Activated CD4-positive, alpha-beta T cell treated with anti-CD3 and anti-CD28 coated beads for 4 hours (primary cell): ENCODE measurements at regions not wholly inside any gene's neighbourhood (a gene's known extent, or its start where the extent isn't known, plus 50 kb on each side); places are given as distances from the start of the nearest gene placed in this dataset.
"Not testable (repeated sequence)": the region's sequence is repeated elsewhere in the genome, so short reads cannot be mapped to it uniquely, and the experiment has no call there.

ENCODE experiments used
- DNase-seq, 2 donors: peaks; one replicate each; pipeline ENCODE4 v3.0.0-alpha.2; 2020

DNA sequence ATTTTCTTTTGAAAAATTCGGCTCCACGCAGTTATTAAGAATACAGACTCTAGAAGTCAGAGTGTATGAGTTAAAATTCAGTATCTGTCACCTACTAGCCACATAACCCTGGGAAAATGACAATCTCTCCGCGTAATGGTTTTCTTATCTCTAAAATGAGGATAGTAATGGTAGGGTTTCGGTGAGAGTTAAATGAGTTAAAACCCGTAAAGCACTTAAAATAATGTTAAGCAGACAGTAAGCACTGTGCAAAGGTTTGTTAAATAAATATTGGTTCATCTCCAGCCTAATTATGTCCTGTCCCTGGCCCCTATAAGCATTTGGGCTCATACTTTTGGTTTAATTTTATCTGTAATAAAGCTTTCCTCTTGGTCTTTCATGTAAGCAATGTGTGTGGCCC is 350.8 kb upstream of the GRIA3 start:
- no peak for DNase-seq

DNA sequence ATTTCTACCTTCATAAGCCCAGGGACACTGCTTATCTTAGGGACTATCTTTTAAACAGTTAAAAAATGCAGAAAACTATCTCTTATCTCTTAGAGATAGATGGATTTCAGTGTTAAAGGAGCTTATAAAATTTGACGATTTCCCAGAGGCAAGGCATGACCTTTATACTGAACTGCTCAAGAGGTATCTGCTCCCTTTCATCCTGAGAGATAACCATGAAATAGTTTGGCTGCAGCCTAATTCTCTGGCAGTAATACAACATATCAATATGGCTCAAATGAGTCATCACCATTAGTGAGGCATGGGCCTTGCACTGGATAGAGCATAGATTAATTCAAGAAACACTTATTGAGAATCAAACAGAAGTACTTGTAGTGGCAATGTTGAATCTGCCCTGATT is 348.2 kb upstream of the GRIA3 start:
- no peak for DNase-seq

DNA sequence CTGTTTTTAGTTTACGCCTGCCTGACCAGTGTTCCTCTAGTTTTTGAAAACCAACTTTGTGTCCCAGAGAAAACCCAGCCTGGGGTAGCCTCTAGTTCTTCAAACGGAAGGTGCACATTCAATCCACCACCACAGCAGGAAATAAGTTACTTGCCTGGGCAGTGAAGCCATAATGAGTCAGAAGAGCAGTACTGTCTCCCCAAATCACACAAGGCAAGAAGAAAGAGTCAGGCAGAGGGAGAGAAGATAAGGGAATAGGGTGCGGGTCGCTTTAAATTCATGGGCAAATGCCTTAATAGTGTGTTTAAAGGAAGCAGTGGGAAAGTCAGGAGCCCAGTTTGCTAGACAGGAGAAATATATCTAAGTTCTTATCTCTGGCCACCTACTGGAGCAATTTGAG is 333.8 kb upstream of the GRIA3 start:
- DNase-seq = no peak

DNA sequence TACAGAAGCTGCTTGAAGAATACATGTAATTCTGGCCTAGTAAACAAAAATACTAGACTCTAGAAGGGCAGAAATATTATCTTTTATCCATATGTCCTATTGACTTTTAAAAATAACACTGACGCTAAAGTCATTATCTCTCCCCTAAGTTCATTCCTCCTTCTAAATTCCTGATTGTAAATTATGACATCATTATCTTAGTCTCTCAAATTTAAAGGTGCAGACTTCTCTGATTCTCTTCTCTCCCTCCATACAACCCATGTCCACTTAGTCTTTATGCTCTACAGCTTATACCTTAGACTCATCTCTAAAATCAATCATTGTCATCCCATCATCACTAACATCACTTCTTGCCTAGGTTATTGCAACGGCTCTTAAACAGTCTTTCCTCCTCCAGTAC is 327.9 kb upstream of the GRIA3 start:
- no peak for DNase-seq

DNA sequence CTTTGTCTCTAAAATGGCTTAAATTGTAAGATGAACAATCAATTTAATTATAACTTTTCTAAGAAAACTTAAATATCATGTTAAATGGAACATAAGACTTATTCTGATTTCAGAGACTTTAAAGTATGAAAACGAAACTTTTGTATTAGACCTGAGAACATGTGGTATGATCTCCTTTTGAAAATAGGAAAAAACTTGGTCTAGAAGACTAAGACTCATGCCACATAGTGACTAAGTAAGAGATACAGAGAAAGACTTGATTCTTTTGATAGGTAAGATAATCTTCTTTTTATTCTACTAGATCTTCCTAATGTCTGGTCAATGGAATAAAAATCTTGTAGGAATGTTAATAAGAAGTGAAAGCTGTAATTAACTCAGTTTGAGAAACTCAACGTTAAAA is 326.3 kb upstream of the GRIA3 start:
- DNase-seq = no peak

DNA sequence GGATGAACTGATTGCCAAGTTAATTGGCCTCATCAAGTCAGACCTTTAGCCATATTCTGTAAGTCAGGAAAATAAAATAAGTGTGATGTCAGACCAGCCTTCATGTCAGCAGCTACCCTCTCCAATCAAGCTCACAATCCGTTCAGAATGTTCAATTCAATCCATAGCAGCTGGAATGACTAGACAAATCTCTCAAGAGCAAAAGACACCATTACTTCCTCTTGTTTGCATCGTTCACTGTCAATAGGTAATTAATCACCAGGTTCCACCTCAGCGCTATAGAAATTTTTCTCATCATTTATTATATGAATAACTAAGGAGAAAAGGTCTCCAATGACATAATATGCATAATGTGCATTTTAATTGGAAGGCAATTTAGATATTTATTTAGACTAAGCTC is 321.0 kb upstream of the GRIA3 start:
- DNase-seq = no peak

DNA sequence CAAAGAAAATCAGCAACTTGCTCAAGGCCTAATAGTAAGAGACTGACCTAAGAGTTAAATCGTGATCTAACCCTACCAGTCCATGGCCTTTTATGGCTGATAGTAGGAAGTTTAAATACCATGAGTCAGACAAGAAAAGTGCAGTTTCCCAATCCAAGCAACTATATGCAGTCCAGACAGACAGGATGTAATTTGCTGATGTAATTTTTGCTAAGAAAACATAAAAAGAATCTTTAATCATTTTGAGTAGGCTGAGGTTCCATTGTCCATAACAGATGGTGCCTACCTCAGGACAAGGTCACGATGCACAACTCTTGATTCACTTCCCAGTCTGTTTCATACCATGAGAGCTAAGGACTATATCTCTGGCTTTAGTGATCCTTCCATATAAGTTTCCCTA is 317.5 kb upstream of the GRIA3 start:
- no peak for DNase-seq

DNA sequence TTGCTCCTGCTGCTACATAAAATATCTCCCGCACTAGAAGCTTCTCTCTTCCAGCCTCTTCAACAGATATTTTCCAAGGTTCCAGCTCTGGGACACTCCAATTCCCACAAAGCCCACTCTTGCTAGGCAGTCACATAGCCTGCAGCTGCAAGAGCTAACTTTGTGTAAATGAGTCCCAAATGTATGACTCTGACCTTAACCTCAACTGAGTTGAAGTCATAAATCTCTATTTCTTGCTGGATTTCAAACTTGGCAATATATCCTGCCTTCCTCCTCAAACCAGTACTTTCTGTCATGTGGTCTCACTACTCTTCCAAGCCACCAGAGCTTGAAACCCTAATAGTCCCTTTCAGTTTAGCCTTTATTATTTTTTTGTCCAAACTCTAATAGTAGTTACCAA is 315.4 kb upstream of the GRIA3 start:
- no peak for DNase-seq

DNA sequence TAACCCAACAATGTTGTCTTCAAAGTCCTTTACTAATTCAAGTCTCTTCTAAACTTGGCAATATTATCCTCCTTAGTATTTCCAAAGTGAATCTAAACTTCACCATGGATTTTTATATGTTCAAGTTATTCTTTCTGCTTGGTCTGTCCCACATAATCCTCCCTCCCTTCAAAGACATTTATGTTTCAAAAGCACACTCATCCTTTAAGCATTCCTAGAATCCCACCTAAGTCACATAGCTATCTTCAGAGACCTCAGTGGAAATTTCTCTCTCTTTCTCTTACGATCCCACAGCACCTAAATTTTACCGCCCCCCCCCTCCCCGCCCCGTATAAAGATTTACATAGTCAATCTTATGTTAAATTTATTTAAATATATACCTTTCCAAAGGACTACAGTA is 314.9 kb upstream of the GRIA3 start:
- no peak for DNase-seq

DNA sequence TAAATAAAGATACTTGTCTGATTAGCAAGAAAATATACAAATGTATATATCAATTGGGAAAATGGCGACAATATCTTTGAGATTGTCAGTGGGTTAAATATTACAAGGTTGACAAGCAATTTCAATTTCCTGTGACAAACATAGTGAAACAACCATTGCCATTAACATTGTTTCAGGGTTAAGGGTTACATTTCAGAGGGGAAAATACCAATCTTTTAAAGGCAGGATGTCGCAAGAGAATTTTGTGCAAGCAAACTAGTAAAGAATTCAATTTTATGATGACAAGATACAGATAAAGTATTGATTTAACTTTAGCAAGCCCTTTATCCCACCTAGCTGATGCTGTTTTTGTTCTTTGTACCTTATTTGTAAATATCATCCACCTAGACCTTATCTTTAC is 305.8 kb upstream of the GRIA3 start:
- no peak for DNase-seq

DNA sequence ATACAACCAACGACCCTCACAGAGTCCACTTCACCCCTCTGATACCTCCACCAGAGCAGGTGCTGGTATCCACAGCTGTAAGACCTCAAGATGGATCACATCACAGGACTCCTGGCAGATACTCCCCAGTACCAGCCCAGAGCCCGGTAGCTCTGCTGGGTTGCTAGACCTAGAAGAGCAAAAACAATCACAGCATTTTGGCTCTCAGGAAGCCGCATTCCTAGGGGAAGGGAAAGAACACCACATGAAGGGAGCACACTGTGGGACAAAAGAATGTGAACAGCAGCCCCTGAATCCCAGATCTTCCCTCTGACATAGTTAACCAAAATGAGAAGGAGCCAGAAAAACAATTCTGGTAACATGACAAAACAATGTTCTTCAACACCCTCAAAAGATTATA is 303.1 kb upstream of the GRIA3 start:
- DNase-seq = no peak

DNA sequence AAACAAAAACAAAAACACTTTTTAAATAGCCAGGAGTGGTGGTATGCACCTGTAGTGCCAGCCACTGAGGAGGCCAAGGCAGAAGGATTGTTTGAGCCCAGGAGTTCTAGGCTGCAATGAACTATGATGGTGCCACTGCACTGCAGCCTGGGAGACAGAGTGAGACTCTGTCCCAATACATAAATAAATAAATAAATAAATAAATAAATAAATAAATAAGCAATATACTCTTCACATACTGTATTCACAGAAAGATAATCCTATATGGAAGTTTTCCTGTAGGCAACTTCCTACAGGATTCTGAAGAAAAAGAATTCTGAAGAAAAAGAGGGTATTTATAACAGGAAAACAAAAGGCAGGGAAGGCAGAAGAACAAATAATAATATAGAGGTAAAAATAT is 293.3 kb upstream of the GRIA3 start:
- DNase-seq = no peak

DNA sequence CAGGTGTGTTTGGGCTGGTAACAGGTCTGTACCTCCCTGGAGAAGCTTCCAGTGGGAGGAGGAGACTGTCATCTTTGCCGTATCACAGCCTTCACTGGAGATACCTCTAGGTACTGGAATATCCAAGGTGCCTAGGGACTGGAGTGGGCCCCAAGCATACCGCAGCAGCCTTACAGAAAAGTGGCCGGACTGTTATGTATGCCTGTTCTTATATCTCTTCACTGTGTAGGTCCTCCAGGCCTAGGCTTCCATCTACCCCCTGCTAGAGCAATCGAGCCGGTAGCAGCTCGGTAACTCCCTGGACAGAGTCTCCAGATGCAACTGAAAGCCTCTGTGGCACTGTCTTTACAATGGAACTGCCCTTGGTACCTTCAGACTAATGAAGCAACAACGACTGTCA is 277.4 kb upstream of the GRIA3 start:
- no peak for DNase-seq

DNA sequence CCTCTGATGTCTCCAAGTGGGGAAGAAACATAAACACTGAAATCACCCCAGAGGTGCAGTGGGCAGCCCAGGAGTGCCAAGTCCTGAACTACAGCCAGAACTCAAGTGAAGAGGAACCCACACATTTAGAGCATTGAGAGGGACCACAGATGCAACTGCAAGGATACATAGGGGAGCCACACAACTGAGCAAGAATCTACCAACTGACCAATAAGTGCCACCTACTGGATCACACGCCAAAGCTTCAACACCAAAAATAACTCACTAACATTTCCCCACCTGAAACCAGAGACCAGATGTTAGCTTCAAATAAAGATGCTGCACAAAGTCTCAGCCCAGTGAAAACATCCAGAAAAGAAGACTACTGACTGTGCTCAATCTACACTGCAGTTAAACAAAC is 276.7 kb upstream of the GRIA3 start:
- DNase-seq = no peak

DNA sequence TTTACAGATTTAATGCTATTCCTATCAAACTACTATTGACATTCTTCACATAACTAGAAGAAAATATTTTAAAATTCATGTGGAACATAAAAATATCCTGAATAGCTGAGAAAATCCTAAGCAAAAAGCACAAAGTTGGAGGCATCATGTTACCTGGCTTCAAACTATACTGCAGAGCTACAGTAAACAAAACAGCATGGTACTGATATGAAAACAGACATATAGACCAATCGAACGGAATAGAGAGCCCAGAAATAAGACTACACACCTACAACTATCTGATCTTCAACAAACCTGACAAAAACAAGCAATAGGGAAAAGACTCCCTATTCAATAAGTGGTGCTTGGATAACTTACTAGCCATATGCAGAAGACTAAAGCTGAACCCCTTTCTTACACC is 273.4 kb upstream of the GRIA3 start:
- no peak for DNase-seq

DNA sequence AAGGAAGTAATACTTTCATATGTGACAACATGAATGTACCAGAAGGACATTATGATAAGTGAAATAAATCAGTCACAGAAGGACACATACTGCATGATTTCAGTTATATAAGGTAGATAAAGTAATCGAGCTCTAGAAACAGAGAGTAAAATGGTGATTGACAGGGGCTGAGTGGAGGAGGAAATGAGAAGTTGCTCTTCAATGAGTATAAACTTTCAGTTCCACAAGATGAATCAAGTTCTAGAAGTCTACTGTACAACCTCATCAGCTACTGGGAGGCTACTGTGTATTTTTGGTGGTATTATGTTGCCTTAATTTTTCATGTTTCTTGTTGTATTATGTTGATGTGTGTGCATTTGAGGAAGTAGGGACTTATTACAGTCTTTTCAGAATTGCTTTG is 270.9 kb upstream of the GRIA3 start:
- no peak for DNase-seq

DNA sequence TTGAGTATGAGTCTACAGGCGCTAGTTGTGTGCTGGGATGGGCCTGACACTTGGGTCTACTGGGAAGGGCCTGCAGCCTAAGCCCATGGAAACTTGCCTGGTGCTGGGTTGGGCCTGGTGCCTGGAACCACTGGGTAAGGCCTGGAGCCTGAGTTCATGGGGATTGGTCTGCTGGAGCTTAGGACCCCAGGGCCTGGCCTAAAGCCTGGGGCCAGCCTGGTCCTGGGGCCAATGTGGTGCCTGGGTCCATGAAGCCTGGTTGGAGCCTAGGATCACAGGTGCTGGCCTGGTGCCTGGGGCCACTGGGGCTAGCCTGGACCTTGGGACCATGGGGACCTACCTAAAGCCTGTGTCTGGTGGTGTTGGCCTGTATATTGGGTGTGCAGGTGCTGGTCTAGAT is 270.3 kb upstream of the GRIA3 start:
- DNase-seq = no peak

DNA sequence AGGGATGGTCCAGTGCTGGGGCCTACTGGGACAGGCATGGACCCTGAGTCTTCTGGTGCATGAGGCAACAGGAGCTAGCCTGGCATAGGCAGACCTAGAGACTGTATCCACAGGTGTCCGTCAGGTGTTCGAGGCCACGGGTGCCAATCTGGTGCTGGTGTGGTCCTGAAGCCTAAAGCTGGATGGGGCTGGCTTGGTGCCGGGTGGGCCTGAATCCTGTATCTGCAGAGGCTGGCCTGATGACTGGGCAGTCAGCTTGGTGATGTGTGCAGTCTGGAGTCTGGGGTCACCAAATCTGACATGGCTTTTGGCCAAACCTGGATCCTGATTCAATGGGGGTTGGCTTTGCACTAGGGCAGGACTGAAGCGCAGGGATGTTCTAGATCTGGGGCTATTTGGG is 269.8 kb upstream of the GRIA3 start:
- DNase-seq = no peak

DNA sequence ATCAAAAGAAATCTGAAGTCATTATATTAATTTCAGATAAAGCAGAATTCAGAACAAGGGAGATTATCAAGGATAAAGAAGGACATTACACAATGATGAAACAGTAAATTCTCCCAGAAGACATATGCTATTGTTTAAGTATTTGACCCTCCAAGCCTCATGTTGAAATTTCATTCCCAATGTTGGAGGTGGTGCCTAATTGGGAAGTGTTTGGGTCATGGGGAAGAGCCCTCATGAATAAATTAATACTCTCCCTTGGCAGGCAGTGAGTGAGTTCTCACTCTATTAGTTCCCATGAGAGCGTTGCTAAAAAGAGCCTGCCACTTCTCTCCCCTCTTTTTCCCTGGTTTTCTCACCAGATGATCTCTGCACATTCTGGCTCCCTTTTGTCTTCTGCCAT is 249.9 kb upstream of the GRIA3 start:
- DNase-seq = no peak

DNA sequence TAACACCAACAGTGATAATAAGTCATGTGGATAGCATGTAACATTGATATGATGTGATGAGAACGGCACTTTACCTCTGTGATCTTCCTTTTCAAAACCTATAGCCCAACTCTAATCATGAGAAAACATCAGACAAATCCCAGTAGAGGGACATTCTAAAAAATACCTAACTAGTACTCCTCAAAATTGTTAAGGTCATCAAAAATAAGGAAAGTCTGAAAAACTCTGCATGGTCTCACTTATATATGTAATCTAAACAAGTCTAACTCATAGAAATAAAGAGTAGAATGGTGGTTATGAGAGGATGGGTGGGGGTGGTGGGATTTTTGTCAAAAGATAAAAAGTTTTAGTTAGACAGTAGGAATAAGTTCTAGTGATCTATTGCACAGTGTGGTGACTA is 243.9 kb upstream of the GRIA3 start:
- DNase-seq = no peak

DNA sequence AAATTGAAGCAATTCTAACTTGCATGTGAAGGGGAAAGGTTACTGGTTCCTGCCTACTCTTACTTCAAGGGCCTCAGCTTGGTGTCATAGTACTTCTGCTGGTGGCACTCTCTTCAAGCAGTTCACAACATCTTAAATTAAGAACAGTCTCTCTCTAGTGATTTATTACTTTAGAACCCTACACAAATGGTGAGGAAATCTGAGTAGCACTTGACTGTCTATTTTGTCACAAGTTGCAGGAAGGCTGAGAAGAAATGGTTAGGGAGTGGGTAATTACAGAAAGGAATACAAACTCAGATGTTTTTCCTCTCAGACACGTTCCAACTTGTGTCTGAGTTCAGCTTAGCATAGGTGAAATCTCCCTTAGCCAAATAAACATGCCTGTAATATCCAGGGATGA is 242.3 kb upstream of the GRIA3 start:
- DNase-seq = no peak

DNA sequence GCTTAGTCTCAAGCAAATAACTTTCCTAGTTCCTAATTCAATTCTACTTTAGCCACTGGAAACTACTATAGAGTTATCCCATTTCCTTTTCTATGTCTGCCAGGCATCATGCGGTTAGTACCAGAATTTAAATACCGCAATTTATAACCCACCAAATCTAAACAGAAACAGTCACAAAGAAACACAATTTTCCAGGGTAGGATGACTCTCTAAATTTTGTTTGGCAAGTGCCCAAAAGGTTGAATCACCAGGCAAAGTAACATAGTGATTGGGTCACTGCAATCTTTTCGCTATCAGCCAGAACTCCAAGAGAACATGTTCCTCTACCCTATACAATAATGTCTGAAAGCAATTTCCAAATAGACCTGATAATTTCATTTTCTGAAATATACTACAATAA is 240.2 kb upstream of the GRIA3 start:
- DNase-seq = no peak

DNA sequence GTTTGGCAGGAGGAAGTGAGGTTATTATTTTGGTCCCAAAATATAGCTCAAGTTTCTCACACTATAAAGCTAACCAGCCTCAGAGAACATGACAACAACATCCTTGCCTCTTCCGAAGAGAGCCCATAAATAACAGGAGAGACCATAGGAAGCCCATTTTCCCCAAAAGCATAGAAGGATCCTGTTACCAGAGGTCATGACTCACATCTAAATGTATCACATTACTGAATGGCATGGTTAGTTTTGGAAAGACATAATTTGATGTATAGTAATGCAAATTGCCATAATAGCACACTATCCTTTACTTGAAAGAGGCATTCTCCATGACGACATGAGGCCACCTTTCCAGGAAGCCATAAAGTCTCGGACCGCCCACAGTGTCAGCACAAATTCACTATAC is 238.8 kb upstream of the GRIA3 start:
- DNase-seq = no peak

DNA sequence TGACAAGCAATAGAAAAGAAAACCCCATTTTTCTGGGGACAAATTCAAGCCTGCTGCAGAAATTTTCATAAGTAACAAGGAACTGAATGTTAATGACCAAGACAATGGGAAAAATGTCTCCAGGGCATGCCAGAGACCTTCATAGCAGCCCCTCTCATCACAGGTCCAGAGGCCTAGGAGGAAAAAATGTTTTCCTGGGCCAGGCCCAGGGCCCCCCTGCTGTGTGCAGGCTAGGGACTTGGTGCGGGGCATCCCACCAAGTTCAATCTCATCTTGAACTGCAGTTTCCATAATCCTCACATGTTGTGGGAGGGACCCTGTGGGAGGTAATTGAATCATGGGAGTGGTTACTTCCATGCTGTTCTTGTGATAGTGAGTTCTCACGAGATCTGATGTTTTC is 211.5 kb upstream of the GRIA3 start:
- no peak for DNase-seq

DNA sequence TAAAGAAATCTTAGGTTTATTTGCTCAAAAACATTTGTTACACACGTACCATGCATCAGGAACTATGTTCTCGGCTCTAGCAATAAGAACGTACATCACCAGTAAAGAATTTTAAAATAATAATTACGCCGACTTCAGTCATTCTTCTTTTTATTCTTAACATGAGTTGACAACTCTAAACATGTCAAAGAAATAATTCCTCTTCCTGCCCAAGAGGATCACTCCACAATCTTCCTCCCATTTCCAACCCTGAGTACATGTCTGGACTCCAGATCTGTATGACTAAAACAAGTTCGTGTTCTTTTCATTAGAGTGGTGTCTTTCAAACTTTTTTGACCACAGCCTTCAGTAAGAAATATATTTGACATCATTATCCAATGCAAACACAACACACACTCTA is 201.6 kb upstream of the GRIA3 start:
- DNase-seq = no peak

DNA sequence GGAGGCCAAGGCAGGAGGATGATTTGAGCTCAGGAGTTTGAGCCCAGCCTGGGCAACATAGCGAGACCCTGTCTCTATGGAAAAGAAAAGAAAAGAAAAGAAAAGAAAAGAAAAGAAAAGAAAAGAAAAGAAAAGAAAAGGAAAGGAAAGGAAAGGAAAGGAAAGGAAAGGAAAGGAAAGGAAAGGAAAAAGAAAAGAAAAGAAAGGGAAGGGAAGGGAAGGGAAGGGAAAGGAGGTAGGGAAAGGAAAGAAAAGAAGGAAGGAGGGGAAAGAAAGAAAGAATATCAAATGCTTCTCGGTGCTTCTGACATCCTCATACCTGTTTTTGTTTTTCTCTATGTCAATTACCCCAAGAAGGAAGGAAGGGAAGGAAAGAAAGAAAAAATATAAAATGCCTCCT is 181.2 kb upstream of the GRIA3 start:
- DNase-seq = not testable (repeated sequence)

DNA sequence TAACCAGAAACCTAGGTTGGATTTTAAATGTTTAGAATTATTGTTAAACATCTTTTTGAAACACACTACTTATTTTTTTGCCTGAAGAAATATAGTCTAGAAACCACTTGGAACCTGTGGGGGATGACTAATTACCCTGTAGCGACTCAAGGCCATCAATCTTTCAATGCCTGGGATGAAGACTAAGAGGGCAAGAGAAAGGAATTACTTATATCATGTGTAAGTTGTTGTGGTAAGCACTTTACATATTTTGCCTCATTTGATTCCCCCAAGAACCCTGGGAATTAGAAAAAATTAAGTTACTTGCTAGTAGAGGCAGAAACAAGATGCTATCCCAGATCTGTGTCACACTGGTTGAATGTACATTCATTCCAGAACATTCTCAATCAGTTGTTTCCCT is 170.9 kb upstream of the GRIA3 start:
- DNase-seq = no peak
